OCI-LY7 (cell line): ENCODE measurements at regions not wholly inside any gene's neighbourhood (a gene's known extent, or its start where the extent isn't known, plus 50 kb on each side); places are given as distances from the start of the nearest gene placed in this dataset.

Source experiments
- CTCF ChIP-seq: fragments of 200-600 bp; sonication (generic); conservative IDR thresholded peaks from 2 replicates; pipeline ENCODE4 v1.5.1; 2014; ENCODE audit warnings: mild to moderate bottlenecking, antibody characterized with exemption, low read length, moderate library complexity, mixed read lengths
- EZH2phosphoT487 ChIP-seq: fragments of 200-600 bp; sonication (generic); IDR thresholded peaks from 2 replicates; pipeline ENCODE4 v1.6.1; 2018; ENCODE audit warnings: low read depth, borderline replicate concordance, mild to moderate bottlenecking, mixed run types, antibody characterized with exemption, low read length, moderate library complexity, mixed read lengths

DNA sequence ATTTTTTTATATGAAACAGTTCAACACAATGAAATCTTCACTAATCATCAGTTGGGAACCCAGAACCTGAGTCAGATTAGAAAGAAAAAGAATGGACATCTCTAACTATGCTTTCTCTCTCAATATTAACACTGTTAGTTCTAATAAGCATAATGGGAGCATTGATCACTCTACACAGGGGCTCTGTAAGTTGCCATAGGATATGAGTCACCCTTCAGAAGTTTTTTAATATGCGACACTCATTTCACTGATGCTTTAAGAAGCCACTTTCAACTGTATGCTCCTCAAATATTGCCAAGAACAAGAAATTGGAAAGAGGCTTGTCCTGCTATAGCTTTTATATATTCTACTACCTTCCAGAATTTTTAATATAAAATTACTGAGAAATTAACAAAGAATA, 187.0 kb downstream of the AASDH start:
- TF ChIP-seq CTCF (no peak), EZH2phosphoT487 (no peak)
